Gastrocnemius medialis (tissue), 4 donors: ENCODE measurements at regions not wholly inside any gene's neighbourhood (a gene's known extent, or its start where the extent isn't known, plus 50 kb on each side); places are given as distances from the start of the nearest gene placed in this dataset.
"Not testable (repeated sequence)": the region's sequence is repeated elsewhere in the genome, so short reads cannot be mapped to it uniquely, and the experiment has no call there.

Source experiments
- ATAC-seq, 2 donors: fragments of 150-250 bp; one replicate each; pipeline ENCODE4 v1.9.1; 2016
- DNase-seq, 2 donors: peaks; one replicate each; pipeline ENCODE4 v3.0.0-alpha.2; 2019
- H3K27ac ChIP-seq, 4 donors: fragments of 200-600 bp; sonication (generic); 1 replicate in 1 of 4; 2 replicates in 3 of 4; pipeline ENCODE4 v1.5.1; 2016 to 2018; ENCODE audit warnings: mild to moderate bottlenecking in 2 of 4, moderate library complexity in 1 of 4
- H3K27me3 ChIP-seq, 3 donors: fragments of 200-600 bp; sonication (generic) in 2 of 3; 1 replicate in 1 of 3; 2 replicates in 2 of 3; pipeline versions ENCODE4 v1.5.1 to v1.6.0; 2016 to 2019; ENCODE audit warnings: mild to moderate bottlenecking in 1 of 3, moderate library complexity in 1 of 3
- H3K36me3 ChIP-seq, 2 donors: fragments of 200-600 bp; sonication (generic) in 1 of 2; one replicate each; pipeline ENCODE4 v1.5.1; 2017 to 2018
- H3K4me1 ChIP-seq, 2 donors: fragments of 200-600 bp; sonication (generic) in 1 of 2; one replicate each; pipeline ENCODE4 v1.5.1; 2016 to 2017; ENCODE audit warnings: mild to moderate bottlenecking in 2 of 2
- H3K4me3 ChIP-seq, 4 donors: fragments of 200-600 bp; sonication (generic) in 3 of 4; 1 replicate in 1 of 4; 2 replicates in 3 of 4; pipeline ENCODE4 v1.5.1; 2016 to 2019; ENCODE audit warnings: mild to moderate bottlenecking in 2 of 4
- H3K9me3 ChIP-seq, 3 donors: fragments of 200-600 bp; sonication (generic) in 2 of 3; 1 replicate in 1 of 3; 2 replicates in 2 of 3; pipeline ENCODE4 v1.5.1; 2016 to 2019
- POLR2A ChIP-seq, 2 donors: fragments of 450-650 bp; IDR thresholded peaks; one replicate each; pipeline ENCODE4 v1.6.1; 2017; ENCODE audit warnings: antibody characterized with exemption in 2 of 2, mild to moderate bottlenecking in 2 of 2, moderate library complexity in 2 of 2
- in situ Hi-C, 4 donors: fragments of 200-750 bp; cut with MboI; loops; one replicate each; pipeline versions ENCODE4 v1.15.0 to v1.8.0; 2017; ENCODE audit warnings: low sequenced_read_pairs in 4 of 4
- intact Hi-C: fragments of 100-400 bp; cut with DNase I; formaldehyde crosslinking; loops from one replicate; pipeline ENCODE4 v1.15.1; 2023; ENCODE audit warnings: low total_unique reads
- TF ChIP-seq, protein P1 (sequence below), 5 experiments: fragments of 450-650 bp in 3 of 5; fragments of 200-600 bp in 2 of 5; sonication (generic) in 2 of 5; IDR thresholded peaks in 4 of 5; conservative IDR thresholded peaks in 1 of 5; 1 replicate in 4 of 5; 2 replicates in 1 of 5; pipeline ENCODE4 v1.5.1; 2016 to 2019; ENCODE audit warnings: antibody characterized with exemption in 5 of 5, mild to moderate bottlenecking in 3 of 5, moderate library complexity in 3 of 5

DNA sequence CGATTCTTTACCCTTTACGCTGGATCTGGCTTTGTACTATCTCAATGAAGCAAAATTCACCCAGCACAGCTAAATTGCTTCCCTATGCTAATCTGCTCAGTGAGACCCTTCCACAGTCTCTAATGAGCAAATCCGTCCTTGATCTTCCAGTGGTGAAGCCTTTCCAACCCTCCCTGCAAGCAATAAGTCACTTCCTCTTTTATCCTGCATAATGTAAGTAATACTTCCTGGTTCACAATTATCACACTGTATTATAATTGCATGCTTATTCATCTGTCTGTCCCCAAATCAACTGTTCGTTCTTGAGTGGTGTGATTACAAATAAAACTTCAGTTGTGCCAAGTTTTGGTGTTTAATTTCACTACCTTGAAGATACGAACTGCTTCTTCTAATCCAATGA is 404.0 kb downstream of the ADCYAP1 start:
- no peaks in the 10 kb centered on the region for H3K36me3 ChIP-seq
- ATAC-seq: no peak
- no peaks in the 10 kb centered on the region for H3K4me1 ChIP-seq
- intact Hi-C loops: no loop called here
- H3K4me3 ChIP-seq: no peak overlapping the region
- no peak overlapping the region for H3K27ac ChIP-seq
- no peaks in the 10 kb centered on the region for H3K9me3 ChIP-seq
- H3K27me3 ChIP-seq: no peaks in the 10 kb centered on the region
- no peak for DNase-seq
- no peak for TF ChIP-seq POLR2A (IDR thresholded peaks at IDR 0.05)
- TF ChIP-seq, protein P1, sequence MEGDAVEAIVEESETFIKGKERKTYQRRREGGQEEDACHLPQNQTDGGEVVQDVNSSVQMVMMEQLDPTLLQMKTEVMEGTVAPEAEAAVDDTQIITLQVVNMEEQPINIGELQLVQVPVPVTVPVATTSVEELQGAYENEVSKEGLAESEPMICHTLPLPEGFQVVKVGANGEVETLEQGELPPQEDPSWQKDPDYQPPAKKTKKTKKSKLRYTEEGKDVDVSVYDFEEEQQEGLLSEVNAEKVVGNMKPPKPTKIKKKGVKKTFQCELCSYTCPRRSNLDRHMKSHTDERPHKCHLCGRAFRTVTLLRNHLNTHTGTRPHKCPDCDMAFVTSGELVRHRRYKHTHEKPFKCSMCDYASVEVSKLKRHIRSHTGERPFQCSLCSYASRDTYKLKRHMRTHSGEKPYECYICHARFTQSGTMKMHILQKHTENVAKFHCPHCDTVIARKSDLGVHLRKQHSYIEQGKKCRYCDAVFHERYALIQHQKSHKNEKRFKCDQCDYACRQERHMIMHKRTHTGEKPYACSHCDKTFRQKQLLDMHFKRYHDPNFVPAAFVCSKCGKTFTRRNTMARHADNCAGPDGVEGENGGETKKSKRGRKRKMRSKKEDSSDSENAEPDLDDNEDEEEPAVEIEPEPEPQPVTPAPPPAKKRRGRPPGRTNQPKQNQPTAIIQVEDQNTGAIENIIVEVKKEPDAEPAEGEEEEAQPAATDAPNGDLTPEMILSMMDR (IDR thresholded peaks at IDR 0.05 in 4 of 5, conservative IDR thresholded peaks at IDR 0.05 in 1 of 5): no peak
- in situ Hi-C loops: no loop called here

DNA sequence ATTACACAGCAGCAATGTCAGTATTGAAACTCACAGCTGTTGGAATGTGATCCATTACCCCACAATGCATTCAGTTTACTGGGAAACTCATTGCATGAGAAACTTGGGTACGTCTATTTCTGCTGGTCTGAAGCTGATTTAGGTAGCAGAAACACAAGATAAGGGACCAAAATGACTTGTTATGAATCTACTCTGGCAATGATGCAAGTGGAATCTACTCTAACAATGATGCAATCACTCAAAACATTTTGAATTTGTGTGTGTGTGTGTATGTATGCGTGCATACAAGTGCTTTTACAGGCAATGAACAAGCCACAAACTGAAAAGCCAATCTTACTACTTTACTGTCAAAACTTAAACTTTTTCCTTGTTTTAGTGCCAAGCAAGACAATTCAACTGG is 406.7 kb downstream of the ADCYAP1 start:
- intact Hi-C loops (no loop called here), in situ Hi-C loops (no loop called here)
- no peak overlapping the region for H3K4me3 ChIP-seq
- H3K27me3 ChIP-seq: no peaks in the 10 kb centered on the region
- no peaks in the 10 kb centered on the region for H3K9me3 ChIP-seq
- no peak overlapping the region for H3K27ac ChIP-seq
- DNase-seq (no peak), ATAC-seq (no peak)
- TF ChIP-seq POLR2A (IDR thresholded peaks at IDR 0.05): no peak
- TF ChIP-seq, protein P1 (IDR thresholded peaks at IDR 0.05 in 4 of 5, conservative IDR thresholded peaks at IDR 0.05 in 1 of 5): no peak
- no peaks in the 10 kb centered on the region for H3K4me1 ChIP-seq
- no peaks in the 10 kb centered on the region for H3K36me3 ChIP-seq

DNA sequence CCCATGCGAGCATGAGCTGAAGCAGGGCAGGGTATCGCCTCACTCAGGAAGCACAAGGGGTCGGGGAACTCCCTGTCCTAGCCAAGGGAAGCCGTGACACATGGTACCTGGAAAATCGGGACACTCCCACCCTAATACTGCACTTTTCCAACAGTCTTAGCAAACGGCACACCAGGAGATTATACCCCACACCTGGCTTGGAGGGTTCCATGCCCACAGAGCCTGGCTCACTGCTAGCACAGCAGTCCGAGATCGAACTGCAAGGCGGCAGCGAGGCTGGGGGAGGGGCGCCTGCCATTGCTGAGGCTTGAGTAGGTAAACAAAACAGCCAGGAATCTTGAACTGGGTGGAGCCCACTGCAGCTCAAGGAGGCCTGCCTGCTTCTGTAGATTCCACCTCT is 430.7 kb downstream of the ADCYAP1 start:
- ATAC-seq, H3K27me3 ChIP-seq, H3K9me3 ChIP-seq, H3K27ac ChIP-seq, H3K36me3 ChIP-seq, DNase-seq, intact Hi-C loops, H3K4me3 ChIP-seq, H3K4me1 ChIP-seq: not testable (repeated sequence)
- in situ Hi-C loops: loop anchor here in 1 of 4 donors (25.0 kb wide), 1 partner anchor 98 kb away; no protein-coding TSS in a partner anchor

- Histone ChIP-seq H3K4me3 (no peak overlapping the region), H3K9me3 (no peaks in the 10 kb centered on the region), H3K27ac (no peak overlapping the region), H3K27me3 (no peaks in the 10 kb centered on the region), H3K4me1 (no peaks in the 10 kb centered on the region), H3K36me3 (no peaks in the 10 kb centered on the region)
- TF ChIP-seq POLR2A (IDR thresholded peaks at IDR 0.05): no peak
- TF ChIP-seq, protein P1 (IDR thresholded peaks at IDR 0.05 in 4 of 5, conservative IDR thresholded peaks at IDR 0.05 in 1 of 5): no peak
- intact Hi-C loops (no loop called here), in situ Hi-C loops (no loop called here)
- ATAC-seq: no peak
- DNase-seq: no peak
Measured at GRCh38 chr18:1350931-1351450, 446.3 kb downstream of the ADCYAP1 start.

GRCh38 chr18:1353025-1353424 is 448.4 kb downstream of the ADCYAP1 start:
- ATAC-seq: no peak
- TF ChIP-seq, protein P1 (IDR thresholded peaks at IDR 0.05 in 4 of 5, conservative IDR thresholded peaks at IDR 0.05 in 1 of 5): no peak
- TF ChIP-seq POLR2A (IDR thresholded peaks at IDR 0.05): no peak
- in situ Hi-C loops: no loop called here

More at GRCh38 chr18:1353025-1353424, 448.4 kb downstream of the ADCYAP1 start:
- H3K27me3 ChIP-seq: no peaks in the 10 kb centered on the region
- no peak overlapping the region for H3K27ac ChIP-seq
- H3K36me3 ChIP-seq: no peaks in the 10 kb centered on the region
- no peaks in the 10 kb centered on the region for H3K9me3 ChIP-seq
- intact Hi-C loops: no loop called here
- DNase-seq: no peak
- no peak overlapping the region for H3K4me3 ChIP-seq
- H3K4me1 ChIP-seq: no peaks in the 10 kb centered on the region
